ENCODE measurements at regions not wholly inside any gene's neighbourhood (a gene's known extent, or its start where the extent isn't known, plus 50 kb on each side); places are given as distances from the start of the nearest gene placed in this dataset.

- no peak for TF ChIP-seq POLR2AphosphoS5 (IDR thresholded peaks at IDR 0.05)
- TF ChIP-seq POLR2A (IDR thresholded peaks at IDR 0.05): no peak
- TF ChIP-seq CTCF (IDR thresholded peaks at IDR 0.05): no peak
- H3K27me3 ChIP-seq: no peaks in the 10 kb centered on the region
- no peak for DNase-seq (ENCODE audit: low spot score in 2 of 2)
- H3K4me1 ChIP-seq: no peaks in the 10 kb centered on the region
- no peak overlapping the region for H3K27ac ChIP-seq
- intact Hi-C loops (cut with DNase I; ENCODE audit: low total_unique reads): no loop called here
- no peaks in the 10 kb centered on the region for H3K9me3 ChIP-seq
- H3K4me3 ChIP-seq: no peak overlapping the region
- H3K36me3 ChIP-seq: no peaks in the 10 kb centered on the region
Observed at GRCh38 chr6:81561071-81561564, 191.4 kb downstream of the TENT5A start.

DNA sequence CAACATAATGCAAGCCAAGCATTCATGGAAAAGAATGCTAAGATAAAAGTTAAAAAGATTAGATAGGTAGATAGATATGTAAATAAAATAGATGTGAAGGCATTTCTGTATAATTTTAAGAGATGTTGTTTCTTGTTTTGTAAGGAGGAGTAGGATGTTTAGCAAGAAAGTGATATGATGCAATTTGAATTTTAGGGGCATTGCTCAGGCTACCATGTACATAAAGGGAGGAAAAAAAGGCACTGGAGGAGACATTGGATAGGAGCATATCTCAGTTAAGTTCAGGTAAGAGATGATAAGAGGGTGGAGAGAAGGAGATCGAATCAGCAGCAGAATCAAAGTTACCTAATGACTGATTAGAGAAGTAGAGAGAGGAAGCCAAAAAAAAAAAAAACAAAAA, 194.7 kb downstream of the TENT5A start:
- no peak for DNase-seq (ENCODE audit: low spot score in 2 of 2)
- no peak overlapping the region for H3K27ac ChIP-seq
- H3K36me3 ChIP-seq: no peaks in the 10 kb centered on the region
- no peaks in the 10 kb centered on the region for H3K4me1 ChIP-seq
- no peaks in the 10 kb centered on the region for H3K9me3 ChIP-seq
- no peaks in the 10 kb centered on the region for H3K27me3 ChIP-seq
- intact Hi-C loops (cut with DNase I; ENCODE audit: low total_unique reads): no loop called here
- no peak for TF ChIP-seq POLR2A (IDR thresholded peaks at IDR 0.05)
- TF ChIP-seq CTCF (IDR thresholded peaks at IDR 0.05): no peak
- no peak for TF ChIP-seq POLR2AphosphoS5 (IDR thresholded peaks at IDR 0.05)
- H3K4me3 ChIP-seq: no peak overlapping the region

DNA sequence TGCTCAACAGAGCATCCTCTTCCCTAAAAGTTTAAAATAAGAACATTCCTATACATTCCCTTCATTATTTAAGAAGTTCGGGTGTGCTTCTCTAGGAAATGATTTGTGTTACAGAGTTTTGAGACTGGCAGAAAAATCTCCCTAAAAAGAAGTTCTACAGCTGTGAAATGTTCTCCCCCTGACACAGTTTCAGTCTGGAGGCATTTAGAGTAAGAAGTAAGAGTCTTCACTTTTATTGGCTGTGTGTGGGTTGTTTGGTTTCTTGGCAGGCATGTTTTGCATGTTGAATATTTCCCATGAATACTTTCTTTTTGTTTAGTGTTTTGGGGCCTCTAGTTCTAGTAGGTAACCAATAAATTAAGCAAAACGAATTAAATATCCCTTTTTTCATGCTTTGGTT, 195.9 kb downstream of the TENT5A start:
- no peaks in the 10 kb centered on the region for H3K27me3 ChIP-seq
- DNase-seq (ENCODE audit: low spot score in 2 of 2): no peak
- intact Hi-C loops (cut with DNase I; ENCODE audit: low total_unique reads): no loop called here
- TF ChIP-seq POLR2A (IDR thresholded peaks at IDR 0.05) (no peak), POLR2AphosphoS5 (IDR thresholded peaks at IDR 0.05) (no peak), CTCF (IDR thresholded peaks at IDR 0.05) (no peak)
- H3K27ac ChIP-seq: no peak overlapping the region
- no peaks in the 10 kb centered on the region for H3K9me3 ChIP-seq
- H3K4me3 ChIP-seq: no peak overlapping the region
- no peaks in the 10 kb centered on the region for H3K36me3 ChIP-seq
- no peaks in the 10 kb centered on the region for H3K4me1 ChIP-seq

- Histone ChIP-seq H3K4me3 (no peak overlapping the region), H3K9me3 (no peaks in the 10 kb centered on the region), H3K27me3 (no peaks in the 10 kb centered on the region), H3K36me3 (no peaks in the 10 kb centered on the region), H3K27ac (no peak overlapping the region), H3K4me1 (no peaks in the 10 kb centered on the region)
- DNase-seq (ENCODE audit: low spot score in 2 of 2): no peak
- intact Hi-C loops (cut with DNase I; ENCODE audit: low total_unique reads): no loop called here
- TF ChIP-seq CTCF (IDR thresholded peaks at IDR 0.05) (no peak), POLR2AphosphoS5 (IDR thresholded peaks at IDR 0.05) (no peak), POLR2A (IDR thresholded peaks at IDR 0.05) (no peak)
Observed at GRCh38 chr6:81553216-81553615, 199.3 kb downstream of the TENT5A start.

DNA sequence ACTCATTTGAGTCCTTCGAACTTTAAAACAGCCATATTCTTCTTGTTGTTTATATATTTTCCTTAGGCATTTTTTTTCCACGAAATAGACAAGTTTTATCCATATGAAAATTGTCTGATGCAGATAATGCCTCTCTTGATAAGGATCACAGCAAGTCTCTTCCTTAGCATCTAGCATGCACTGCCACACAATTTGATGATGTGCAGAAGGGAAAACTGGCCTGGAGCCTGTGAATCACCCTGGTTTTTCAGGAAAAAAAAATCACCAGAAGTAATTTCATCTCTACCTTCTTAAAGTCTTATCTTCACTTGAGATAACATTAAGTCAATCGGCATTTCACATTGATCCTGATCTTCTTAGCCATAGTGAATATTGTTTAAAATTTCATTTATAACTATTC, 199.8 kb downstream of the TENT5A start:
- TF ChIP-seq POLR2A (IDR thresholded peaks at IDR 0.05) (no peak), CTCF (IDR thresholded peaks at IDR 0.05) (no peak), POLR2AphosphoS5 (IDR thresholded peaks at IDR 0.05) (no peak)
- Histone ChIP-seq H3K4me3 (no peak overlapping the region), H3K9me3 (no peaks in the 10 kb centered on the region), H3K27ac (no peak overlapping the region), H3K27me3 (no peaks in the 10 kb centered on the region), H3K36me3 (no peaks in the 10 kb centered on the region), H3K4me1 (no peaks in the 10 kb centered on the region)
- no peak for DNase-seq (ENCODE audit: low spot score in 2 of 2)
- intact Hi-C loops (cut with DNase I; ENCODE audit: low total_unique reads): no loop called here
